ENCODE measurements at regions not wholly inside any gene's neighbourhood (a gene's known extent, or its start where the extent isn't known, plus 50 kb on each side); places are given as distances from the start of the nearest gene placed in this dataset.
"Not testable (repeated sequence)": the region's sequence is repeated elsewhere in the genome, so short reads cannot be mapped to it uniquely, and the experiment has no call there.

- TF ChIP-seq CTCF (IDR thresholded peaks at IDR 0.05; ENCODE audit: borderline replicate concordance, extremely low read depth, low read length, poor library complexity, severe bottlenecking); EZH2 (IDR thresholded peaks at IDR 0.05; ENCODE audit: borderline replicate concordance, low read depth, low read length, severe bottlenecking): not testable (repeated sequence)
Measured at GRCh38 chr1:120276710-120277109, 100.4 kb upstream of the SEC22B start.
